ENCODE measurements at regions not wholly inside any gene's neighbourhood (a gene's known extent, or its start where the extent isn't known, plus 50 kb on each side); places are given as distances from the start of the nearest gene placed in this dataset.
A peak's percentile ranks its signal among the peaks of the same experiment; 100 is the strongest.
"Not testable (repeated sequence)": the region's sequence is repeated elsewhere in the genome, so short reads cannot be mapped to it uniquely, and the experiment has no call there.

- Histone ChIP-seq H3K9me3 (ENCODE audit: insufficient read depth, low read depth, low read length) (no peaks in the 10 kb centered on the region), H3K4me1 (ENCODE audit: insufficient read depth, low read length) (no peaks in the 10 kb centered on the region), H3K9ac (ENCODE audit: low read depth, low read length) (no peak overlapping the region), H3K27ac (ENCODE audit: low read length) (no peak overlapping the region), H3K36me3 (ENCODE audit: insufficient read depth, low read depth, low read length) (no peaks in the 10 kb centered on the region), H3K27me3 (ENCODE audit: insufficient read depth, low read length) (no peaks in the 10 kb centered on the region), H3K4me3 (ENCODE audit: low read length) (no peak overlapping the region)
Observed at GRCh38 chr2:35830833-35831232, 524.7 kb upstream of the CRIM1 start.

GRCh38 chr2:35827086-35827485, 528.5 kb upstream of the CRIM1 start:
- Histone ChIP-seq H3K4me1 (ENCODE audit: insufficient read depth, low read length) (peaks cover 26% of the 10 kb centered on the region), H3K9ac (ENCODE audit: low read depth, low read length) (no peak overlapping the region), H3K36me3 (ENCODE audit: insufficient read depth, low read depth, low read length) (no peaks in the 10 kb centered on the region), H3K4me3 (ENCODE audit: low read length) (no peak overlapping the region), H3K27ac (ENCODE audit: low read length) (no peak overlapping the region), H3K9me3 (ENCODE audit: insufficient read depth, low read depth, low read length) (no peaks in the 10 kb centered on the region), H3K27me3 (ENCODE audit: insufficient read depth, low read length) (no peaks in the 10 kb centered on the region)

- peaks cover 44% of the 10 kb centered on the region for H3K4me1 ChIP-seq (ENCODE audit: insufficient read depth, low read length)
- no peaks in the 10 kb centered on the region for H3K27me3 ChIP-seq (ENCODE audit: insufficient read depth, low read length)
- H3K4me3 ChIP-seq (ENCODE audit: low read length) = peak overlapping the region; percentile 14; the same call in 1 of the 2 replicates
- H3K9ac ChIP-seq (ENCODE audit: low read depth, low read length) = no peak overlapping the region; the same call in 1 of the 2 replicates
- H3K9me3 ChIP-seq (ENCODE audit: insufficient read depth, low read depth, low read length) = no peaks in the 10 kb centered on the region
- H3K36me3 ChIP-seq (ENCODE audit: insufficient read depth, low read depth, low read length) = no peaks in the 10 kb centered on the region
- no peak overlapping the region for H3K27ac ChIP-seq (ENCODE audit: low read length)
Observed at GRCh38 chr2:35822716-35823115, 532.9 kb upstream of the CRIM1 start.

GRCh38 chr2:35821675-35822074, 533.9 kb upstream of the CRIM1 start:
- Histone ChIP-seq H3K27ac (ENCODE audit: low read length) (no peak overlapping the region), H3K9ac (ENCODE audit: low read depth, low read length) (no peak overlapping the region), H3K4me1 (ENCODE audit: insufficient read depth, low read length) (peaks cover 44% of the 10 kb centered on the region), H3K9me3 (ENCODE audit: insufficient read depth, low read depth, low read length) (no peaks in the 10 kb centered on the region), H3K27me3 (ENCODE audit: insufficient read depth, low read length) (no peaks in the 10 kb centered on the region), H3K4me3 (ENCODE audit: low read length) (peak overlapping the region; percentile 45; the same call in 1 of the 2 replicates), H3K36me3 (ENCODE audit: insufficient read depth, low read depth, low read length) (no peaks in the 10 kb centered on the region)

GRCh38 chr2:35820391-35820790, 535.2 kb upstream of the CRIM1 start:
- H3K9me3 ChIP-seq (ENCODE audit: insufficient read depth, low read depth, low read length) = no peaks in the 10 kb centered on the region
- H3K9ac ChIP-seq (ENCODE audit: low read depth, low read length) = no peak overlapping the region
- H3K36me3 ChIP-seq (ENCODE audit: insufficient read depth, low read depth, low read length) = no peaks in the 10 kb centered on the region
- no peaks in the 10 kb centered on the region for H3K27me3 ChIP-seq (ENCODE audit: insufficient read depth, low read length)
- peaks cover 42% of the 10 kb centered on the region for H3K4me1 ChIP-seq (ENCODE audit: insufficient read depth, low read length)
- H3K4me3 ChIP-seq (ENCODE audit: low read length) = no peak overlapping the region
- no peak overlapping the region for H3K27ac ChIP-seq (ENCODE audit: low read length)

GRCh38 chr2:35819033-35819432, 536.5 kb upstream of the CRIM1 start:
- Histone ChIP-seq H3K9me3 (ENCODE audit: insufficient read depth, low read depth, low read length) (no peaks in the 10 kb centered on the region), H3K4me3 (ENCODE audit: low read length) (no peak overlapping the region), H3K27me3 (ENCODE audit: insufficient read depth, low read length) (no peaks in the 10 kb centered on the region), H3K36me3 (ENCODE audit: insufficient read depth, low read depth, low read length) (no peaks in the 10 kb centered on the region), H3K4me1 (ENCODE audit: insufficient read depth, low read length) (peaks cover 32% of the 10 kb centered on the region), H3K27ac (ENCODE audit: low read length) (no peak overlapping the region), H3K9ac (ENCODE audit: low read depth, low read length) (no peak overlapping the region)

GRCh38 chr2:35818359-35818758, 537.2 kb upstream of the CRIM1 start:
- not testable (repeated sequence) for H3K36me3 ChIP-seq (ENCODE audit: insufficient read depth, low read depth, low read length); H3K4me3 ChIP-seq (ENCODE audit: low read length)
- H3K4me1 ChIP-seq (ENCODE audit: insufficient read depth, low read length) = peaks cover 26% of the 10 kb centered on the region

GRCh38 chr2:35814597-35814996, 541.0 kb upstream of the CRIM1 start:
- not testable (repeated sequence) for H3K4me3 ChIP-seq (ENCODE audit: low read length); H3K27me3 ChIP-seq (ENCODE audit: insufficient read depth, low read length); H3K4me1 ChIP-seq (ENCODE audit: insufficient read depth, low read length); H3K27ac ChIP-seq (ENCODE audit: low read length); H3K36me3 ChIP-seq (ENCODE audit: insufficient read depth, low read depth, low read length); H3K9me3 ChIP-seq (ENCODE audit: insufficient read depth, low read depth, low read length); H3K9ac ChIP-seq (ENCODE audit: low read depth, low read length)

More at GRCh38 chr2:35818359-35818758, 537.2 kb upstream of the CRIM1 start:
- H3K9ac ChIP-seq (ENCODE audit: low read depth, low read length); H3K27ac ChIP-seq (ENCODE audit: low read length); H3K27me3 ChIP-seq (ENCODE audit: insufficient read depth, low read length); H3K9me3 ChIP-seq (ENCODE audit: insufficient read depth, low read depth, low read length): not testable (repeated sequence)

GRCh38 chr2:35803126-35803525, 552.5 kb upstream of the CRIM1 start:
- Histone ChIP-seq H3K9me3 (ENCODE audit: insufficient read depth, low read depth, low read length) (no peaks in the 10 kb centered on the region), H3K4me1 (ENCODE audit: insufficient read depth, low read length) (no peaks in the 10 kb centered on the region), H3K9ac (ENCODE audit: low read depth, low read length) (no peak overlapping the region), H3K27me3 (ENCODE audit: insufficient read depth, low read length) (no peaks in the 10 kb centered on the region), H3K4me3 (ENCODE audit: low read length) (no peak overlapping the region), H3K27ac (ENCODE audit: low read length) (no peak overlapping the region), H3K36me3 (ENCODE audit: insufficient read depth, low read depth, low read length) (no peaks in the 10 kb centered on the region)

GRCh38 chr2:35794796-35795450, 560.7 kb upstream of the CRIM1 start:
- H3K9me3 ChIP-seq (ENCODE audit: insufficient read depth, low read depth, low read length) = no peaks in the 10 kb centered on the region
- no peak overlapping the region for H3K27ac ChIP-seq (ENCODE audit: low read length)
- H3K27me3 ChIP-seq (ENCODE audit: insufficient read depth, low read length) = no peaks in the 10 kb centered on the region
- no peak overlapping the region for H3K9ac ChIP-seq (ENCODE audit: low read depth, low read length)
- no peak overlapping the region for H3K4me3 ChIP-seq (ENCODE audit: low read length)
- no peaks in the 10 kb centered on the region; the same call in 1 of the 2 replicates for H3K4me1 ChIP-seq (ENCODE audit: insufficient read depth, low read length)
- H3K36me3 ChIP-seq (ENCODE audit: insufficient read depth, low read depth, low read length) = no peaks in the 10 kb centered on the region

- no peaks in the 10 kb centered on the region for H3K36me3 ChIP-seq (ENCODE audit: insufficient read depth, low read depth, low read length)
Observed at GRCh38 chr2:35790292-35790691, 565.3 kb upstream of the CRIM1 start.

GRCh38 chr2:35788543-35788942, 567.0 kb upstream of the CRIM1 start:
- Histone ChIP-seq H3K9ac (ENCODE audit: low read depth, low read length) (no peak overlapping the region), H3K9me3 (ENCODE audit: insufficient read depth, low read depth, low read length) (peaks cover 13% of the 10 kb centered on the region; the same call in 1 of the 2 replicates), H3K4me1 (ENCODE audit: insufficient read depth, low read length) (no peaks in the 10 kb centered on the region; the same call in 1 of the 2 replicates), H3K27me3 (ENCODE audit: insufficient read depth, low read length) (no peaks in the 10 kb centered on the region), H3K36me3 (ENCODE audit: insufficient read depth, low read depth, low read length) (no peaks in the 10 kb centered on the region), H3K27ac (ENCODE audit: low read length) (no peak overlapping the region), H3K4me3 (ENCODE audit: low read length) (no peak overlapping the region)

More at GRCh38 chr2:35790292-35790691, 565.3 kb upstream of the CRIM1 start:
- Histone ChIP-seq H3K4me1 (ENCODE audit: insufficient read depth, low read length) (no peaks in the 10 kb centered on the region; the same call in 1 of the 2 replicates), H3K4me3 (ENCODE audit: low read length) (no peak overlapping the region), H3K27ac (ENCODE audit: low read length) (no peak overlapping the region), H3K9me3 (ENCODE audit: insufficient read depth, low read depth, low read length) (peaks cover 13% of the 10 kb centered on the region; the same call in 1 of the 2 replicates), H3K27me3 (ENCODE audit: insufficient read depth, low read length) (no peaks in the 10 kb centered on the region), H3K9ac (ENCODE audit: low read depth, low read length) (no peak overlapping the region)

Measured in iPS-20b (cell line).